HUDEP-2 (cell line): ENCODE measurements at regions not wholly inside any gene's neighbourhood (a gene's known extent, or its start where the extent isn't known, plus 50 kb on each side); places are given as distances from the start of the nearest gene placed in this dataset.
"Not testable (repeated sequence)": the region's sequence is repeated elsewhere in the genome, so short reads cannot be mapped to it uniquely, and the experiment has no call there.

Experiments
- DNase-seq, 76 experiments: peaks; one replicate each; lab custom pipeline; 2025; ENCODE audit not compliant: unreplicated experiment in 76 of 76; lab: John Stamatoyannopoulos, UW

GRCh38 chr7:101740981-101741725, 76.3 kb upstream of the CUX1 start:
- DNase-seq: no peak

GRCh38 chr7:101743241-101743994, 74.0 kb upstream of the CUX1 start:
- DNase-seq: peak in 69 of 76 experiments; percentile 1 to 78 (median 57)

- no peak for DNase-seq
These were observed 73.4 kb upstream of the CUX1 start for GRCh38 chr7:101743995-101744360.

GRCh38 chr7:101744588-101744987, 72.8 kb upstream of the CUX1 start:
- no peak for DNase-seq

GRCh38 chr7:101746314-101746713, 71.1 kb upstream of the CUX1 start:
- no peak for DNase-seq

GRCh38 chr7:101747053-101747878, 70.2 kb upstream of the CUX1 start:
- DNase-seq: no peak

- no peak for DNase-seq
These were observed 69.5 kb upstream of the CUX1 start for GRCh38 chr7:101747879-101748345.

- no peak for DNase-seq
These were observed 67.5 kb upstream of the CUX1 start for GRCh38 chr7:101749891-101750290.

GRCh38 chr7:101753316-101753715, 64.1 kb upstream of the CUX1 start:
- DNase-seq: no peak

GRCh38 chr7:101754424-101755159, 62.8 kb upstream of the CUX1 start:
- no peak for DNase-seq

- no peak for DNase-seq
These were observed 59.5 kb upstream of the CUX1 start for GRCh38 chr7:101757879-101758278.

GRCh38 chr7:101758519-101758918, 58.9 kb upstream of the CUX1 start:
- DNase-seq: not testable (repeated sequence)

GRCh38 chr7:101764221-101764620, 53.2 kb upstream of the CUX1 start:
- DNase-seq: no peak

- no peak for DNase-seq
These were observed 49.9 kb upstream of the CUX1 start for GRCh38 chr7:101767544-101767943.
